ENCODE measurements at regions not wholly inside any gene's neighbourhood (a gene's known extent, or its start where the extent isn't known, plus 50 kb on each side); places are given as distances from the start of the nearest gene placed in this dataset.

GRCh38 chr11:71190551-71190950 is 61.8 kb downstream of the SHANK2 start:
- H3K27ac ChIP-seq (ENCODE audit: low read depth, low read length) = no peak overlapping the region
- H3K4ac ChIP-seq (replicated peaks; ENCODE audit: insufficient read length, low read depth, low read length) = no peak overlapping the region
- POLR2A ChIA-PET (ENCODE audit: partially characterized antibody) = no interaction called here
- peaks cover 0 to 25% of the 10 kb centered on the region in 2 experiments; a peak in 3 of 4 replicates for H3K79me2 ChIP-seq (ENCODE audit: control insufficient read depth in 1 of 2, insufficient read depth in 2 of 2, low read length in 2 of 2)
- H3K23me2 ChIP-seq (ENCODE audit: low read depth, low read length) = no peaks in the 10 kb centered on the region
- DNase-seq (ENCODE audit: low read depth in 1 of 2, low spot score in 2 of 2) = no peak
- H2AK5ac ChIP-seq (ENCODE audit: low read depth, low read length) = no peak overlapping the region
- H3K4me1 ChIP-seq (replicated peaks in 1 of 4; ENCODE audit: control insufficient read depth in 3 of 4, insufficient read depth in 4 of 4, low read length in 3 of 4) = no peaks in the 10 kb centered on the region; a peak in 1 of 7 replicates
- H4K91ac ChIP-seq (replicated peaks; ENCODE audit: insufficient read length, low read length) = no peak overlapping the region
- no peak overlapping the region for H3K9ac ChIP-seq (replicated peaks in 1 of 4; ENCODE audit: extremely low read depth in 1 of 4, low read depth in 3 of 4, low read length in 3 of 4)
- no peak overlapping the region for H3K4me3 ChIP-seq (ENCODE audit: extremely low read depth in 1 of 4, insufficient read depth in 2 of 4, low read depth in 3 of 4, low read length in 4 of 4)
- H3K36me3 ChIP-seq (ENCODE audit: control insufficient read depth in 2 of 4, insufficient read depth in 4 of 4, low read length in 3 of 4) = no peaks in the 10 kb centered on the region; a peak in 3 of 8 replicates
- CTCF ChIA-PET (ENCODE audit: partially characterized antibody) = no interaction called here
- no peak overlapping the region for H3K4me2 ChIP-seq (ENCODE audit: insufficient read depth in 1 of 2, low read depth in 2 of 2, low read length in 2 of 2)
- no peaks in the 10 kb centered on the region for H3K27me3 ChIP-seq (replicated peaks in 1 of 4; ENCODE audit: control insufficient read depth in 3 of 4, extremely low read depth in 1 of 4, insufficient read depth in 3 of 4, low read length in 3 of 4)
- H2BK12ac ChIP-seq (ENCODE audit: low read depth, low read length) = no peak overlapping the region
- H2AFZ ChIP-seq (ENCODE audit: low read length) = no peak overlapping the region
- H3K23ac ChIP-seq (ENCODE audit: insufficient read length) = no peak overlapping the region
- H2BK15ac ChIP-seq (ENCODE audit: low read length) = no peak overlapping the region
- no peak overlapping the region; the same call in 1 of the 2 replicates for H4K8ac ChIP-seq (ENCODE audit: extremely low read depth, insufficient read depth, low read length)
- no peak overlapping the region for H3K56ac ChIP-seq (replicated peaks; ENCODE audit: insufficient read length, low read depth, low read length)
- no peak overlapping the region for H4K5ac ChIP-seq (ENCODE audit: insufficient read length, low read depth, low read length)
- WGBS, 2 experiments (ENCODE audit: extremely low coverage in 1 of 2, insufficient coverage in 1 of 2, insufficient read length in 1 of 2, insufficient replicate concordance in 2 of 2, low coverage in 1 of 2, low lambda C conversion rate in 2 of 2, missing lambda C conversion rate in 1 of 2) = 91% methylated on average over 14 of the region's 14 CpGs; no CpG with 5 or more reads in 1 of the 2 experiments
- H2BK20ac ChIP-seq (ENCODE audit: low read length) = no peak overlapping the region
- H3K14ac ChIP-seq (ENCODE audit: insufficient read length) = no peak overlapping the region
- H4K20me1 ChIP-seq (replicated peaks in 1 of 2; ENCODE audit: control insufficient read depth in 1 of 2, insufficient read depth in 2 of 2, low read length in 2 of 2) = peaks cover 7 to 10% of the 10 kb centered on the region in 2 experiments
- no peak overlapping the region for H2BK120ac ChIP-seq (replicated peaks; ENCODE audit: low read depth, low read length)
- no peaks in the 10 kb centered on the region for H3K9me3 ChIP-seq (ENCODE audit: insufficient read depth in 2 of 2, low read depth in 1 of 2, low read length in 1 of 2)
- TF ChIP-seq SP2 (IDR thresholded peaks at IDR 0.05; ENCODE audit: low read length) (no peak), E2F6 (IDR thresholded peaks at IDR 0.05) (no peak), EP300 (IDR thresholded peaks at IDR 0.05; ENCODE audit: borderline replicate concordance in 1 of 2, low read depth in 2 of 2, low read length in 2 of 2) (no peak), KDM1A (IDR thresholded peaks at IDR 0.05; ENCODE audit: borderline replicate concordance, low read length) (no peak), BACH1 (IDR thresholded peaks at IDR 0.05; ENCODE audit: low read length) (no peak), TAF1 (IDR thresholded peaks at IDR 0.05; ENCODE audit: low read depth, low read length) (no peak), CBX5 (IDR thresholded peaks at IDR 0.05; ENCODE audit: low read depth, low read length) (no peak), BRCA1 (IDR thresholded peaks at IDR 0.05; ENCODE audit: low read depth, low read length) (no peak), RFX5 (IDR thresholded peaks at IDR 0.05; ENCODE audit: borderline replicate concordance, low read depth, low read length) (no peak), YY1 (IDR thresholded peaks at IDR 0.05; ENCODE audit: low read depth, low read length) (no peak), RXRA (IDR thresholded peaks at IDR 0.05; ENCODE audit: insufficient read depth, low read depth, low read length) (no peak), MAFK (IDR thresholded peaks at IDR 0.05; ENCODE audit: low read depth, low read length) (no peak), SRF (IDR thresholded peaks at IDR 0.05; ENCODE audit: low read depth, low read length) (no peak)
- no peak overlapping the region for H3K18ac ChIP-seq (ENCODE audit: extremely low read depth, low read length)
- FAIRE-seq = no peak
- no peak overlapping the region for H2BK5ac ChIP-seq (ENCODE audit: low read depth, low read length)
- peaks cover 23% of the 10 kb centered on the region for H3K79me1 ChIP-seq (ENCODE audit: low read depth, low read length)

Measured in H1 (cell line).